ENCODE measurements at regions not wholly inside any gene's neighbourhood (a gene's known extent, or its start where the extent isn't known, plus 50 kb on each side); places are given as distances from the start of the nearest gene placed in this dataset.

DNA sequence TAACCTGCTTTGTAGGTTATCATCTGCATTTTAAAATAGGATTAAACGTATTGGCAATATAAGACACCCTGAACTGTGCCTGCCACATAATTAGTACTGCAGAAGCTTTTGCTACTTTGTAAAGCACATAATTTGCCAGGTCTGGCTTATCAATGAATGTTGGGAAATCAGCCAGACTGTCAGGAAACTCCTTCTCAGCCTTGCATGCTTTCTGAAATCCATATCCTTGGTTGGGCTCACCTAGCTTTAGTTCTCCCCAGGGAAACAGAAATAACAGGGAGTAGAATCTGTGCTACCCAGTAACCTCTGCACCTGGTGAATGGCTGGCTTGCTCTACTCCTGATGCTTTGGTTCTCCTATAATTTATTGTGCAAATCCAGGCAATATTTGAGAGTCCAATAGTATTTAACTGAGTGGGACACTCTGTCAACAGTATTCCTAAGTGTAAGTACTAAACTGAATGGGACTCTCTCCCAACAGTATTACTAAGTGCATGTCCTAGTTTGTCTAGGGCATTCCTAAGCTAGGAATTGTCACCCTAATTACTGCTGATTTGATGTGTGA lies 354.5 kb downstream of the WDR72 start:
- Histone ChIP-seq H3K36me3 (replicated peaks in 1 of 2; ENCODE audit: insufficient read depth in 1 of 2, low read depth in 2 of 2) (no peaks in the 10 kb centered on the region), H3K27me3 (no peaks in the 10 kb centered on the region), H3K27ac (peak overlapping the region in 1 of 4 donors; percentile 16), H3K9me3 (no peaks in the 10 kb centered on the region), H3K4me1 (peaks cover 13% of the 10 kb centered on the region), H3K4me3 (no peak overlapping the region)
- TF ChIP-seq POLR2A (IDR thresholded peaks at IDR 0.05): no peak
- TF ChIP-seq, protein P1, sequence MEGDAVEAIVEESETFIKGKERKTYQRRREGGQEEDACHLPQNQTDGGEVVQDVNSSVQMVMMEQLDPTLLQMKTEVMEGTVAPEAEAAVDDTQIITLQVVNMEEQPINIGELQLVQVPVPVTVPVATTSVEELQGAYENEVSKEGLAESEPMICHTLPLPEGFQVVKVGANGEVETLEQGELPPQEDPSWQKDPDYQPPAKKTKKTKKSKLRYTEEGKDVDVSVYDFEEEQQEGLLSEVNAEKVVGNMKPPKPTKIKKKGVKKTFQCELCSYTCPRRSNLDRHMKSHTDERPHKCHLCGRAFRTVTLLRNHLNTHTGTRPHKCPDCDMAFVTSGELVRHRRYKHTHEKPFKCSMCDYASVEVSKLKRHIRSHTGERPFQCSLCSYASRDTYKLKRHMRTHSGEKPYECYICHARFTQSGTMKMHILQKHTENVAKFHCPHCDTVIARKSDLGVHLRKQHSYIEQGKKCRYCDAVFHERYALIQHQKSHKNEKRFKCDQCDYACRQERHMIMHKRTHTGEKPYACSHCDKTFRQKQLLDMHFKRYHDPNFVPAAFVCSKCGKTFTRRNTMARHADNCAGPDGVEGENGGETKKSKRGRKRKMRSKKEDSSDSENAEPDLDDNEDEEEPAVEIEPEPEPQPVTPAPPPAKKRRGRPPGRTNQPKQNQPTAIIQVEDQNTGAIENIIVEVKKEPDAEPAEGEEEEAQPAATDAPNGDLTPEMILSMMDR (IDR thresholded peaks at IDR 0.05): no peak
- WGBS, 2 donors: 6 to 17% methylated on average over 1 of the region's 1 CpG
- intact Hi-C loops (cut with DNase I): no loop called here
- ATAC-seq (peak; percentile 82), DNase-seq (peak in 3 of 4 donors; percentile 18 to 42 (median 19))

DNA sequence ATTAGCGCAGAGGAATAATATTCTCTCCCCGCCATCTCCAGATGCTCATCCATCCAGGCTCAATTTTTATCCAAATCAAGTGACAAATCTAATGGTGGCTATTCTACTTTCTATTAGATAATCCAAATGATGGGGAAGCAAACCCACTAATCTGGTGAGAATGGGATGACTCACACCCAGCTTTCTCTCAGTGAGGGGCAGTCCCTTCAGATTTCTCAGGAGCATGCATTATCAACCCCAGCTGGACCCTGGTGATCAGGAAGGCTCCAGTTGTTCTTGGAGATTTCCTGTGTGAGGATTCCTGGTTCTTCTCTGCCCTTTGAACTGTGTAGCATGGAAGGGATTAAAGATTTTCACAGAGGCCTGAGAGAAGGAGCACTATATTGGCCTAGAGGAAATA lies 358.0 kb downstream of the WDR72 start:
- 97% methylated on average over 2 of the region's 2 CpGs for WGBS, 2 donors
- no peak for TF ChIP-seq POLR2A (IDR thresholded peaks at IDR 0.05)
- TF ChIP-seq, protein P1 (IDR thresholded peaks at IDR 0.05): no peak
- ATAC-seq: no peak

DNA sequence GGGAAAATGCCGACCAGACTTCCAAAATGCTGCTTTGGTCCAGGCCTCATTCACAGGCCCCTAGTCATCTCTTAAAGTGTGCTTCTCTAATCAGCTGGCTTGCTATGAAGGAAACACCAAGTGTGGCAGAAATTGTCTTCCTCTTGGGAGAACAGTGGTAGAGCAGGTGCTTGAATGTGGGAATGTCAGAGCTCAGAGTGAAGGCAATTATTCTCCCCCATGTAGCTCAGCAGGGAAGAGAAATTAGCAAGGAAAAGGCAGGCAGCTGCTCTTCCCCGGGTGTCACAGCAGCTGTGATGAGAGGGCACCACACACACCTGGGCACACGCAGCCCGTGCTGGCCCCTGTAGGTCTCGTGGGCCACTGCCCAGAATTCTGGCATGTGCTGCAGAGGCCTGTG lies 358.5 kb downstream of the WDR72 start:
- H3K27ac ChIP-seq: no peak overlapping the region
- no peak overlapping the region for H3K4me3 ChIP-seq
- intact Hi-C loops (cut with DNase I): no loop called here
- H3K9me3 ChIP-seq: no peaks in the 10 kb centered on the region
- TF ChIP-seq, protein P1 (IDR thresholded peaks at IDR 0.05): no peak
- no peak for TF ChIP-seq POLR2A (IDR thresholded peaks at IDR 0.05)
- ATAC-seq: no peak
- 87 to 91% methylated on average over 5 of the region's 5 CpGs for WGBS, 2 donors
- DNase-seq: no peak
- H3K4me1 ChIP-seq: peaks cover 13% of the 10 kb centered on the region
- H3K36me3 ChIP-seq (replicated peaks in 1 of 2; ENCODE audit: insufficient read depth in 1 of 2, low read depth in 2 of 2): no peaks in the 10 kb centered on the region
- no peaks in the 10 kb centered on the region for H3K27me3 ChIP-seq

More for the DNA sequence above, 358.0 kb downstream of the WDR72 start:
- Histone ChIP-seq H3K9me3 (no peaks in the 10 kb centered on the region), H3K27ac (no peak overlapping the region), H3K4me3 (no peak overlapping the region), H3K36me3 (replicated peaks in 1 of 2; ENCODE audit: insufficient read depth in 1 of 2, low read depth in 2 of 2) (no peaks in the 10 kb centered on the region), H3K4me1 (peaks cover 13% of the 10 kb centered on the region), H3K27me3 (no peaks in the 10 kb centered on the region)
- DNase-seq: no peak
- intact Hi-C loops (cut with DNase I): no loop called here

DNA sequence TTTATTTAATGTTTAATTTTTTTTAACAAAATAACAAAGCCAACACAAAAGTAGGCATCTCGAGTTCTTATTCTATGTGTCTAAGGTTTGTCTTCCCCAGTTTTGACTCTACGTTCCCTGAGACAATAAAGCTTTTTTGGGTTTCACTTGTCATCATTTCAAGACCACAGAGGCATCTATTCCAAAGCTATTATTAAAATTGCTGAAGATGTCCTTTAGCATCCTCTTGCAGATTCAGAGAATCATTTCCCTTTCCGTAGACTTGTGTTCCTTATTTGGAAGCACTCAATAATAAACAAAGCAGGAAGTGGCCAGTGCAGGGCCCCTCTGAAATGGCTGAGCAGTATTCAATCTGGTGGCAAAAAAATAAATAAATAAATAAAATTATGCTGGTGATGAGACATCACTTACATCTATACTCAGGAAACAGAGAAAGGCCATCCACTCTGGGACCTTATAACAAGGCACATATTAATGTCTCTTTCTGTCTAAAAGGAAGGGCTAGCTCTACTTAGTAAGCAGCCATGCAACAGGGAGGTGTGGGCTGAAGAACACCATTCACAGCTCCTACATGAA lies 362.3 kb downstream of the WDR72 start:
- TF ChIP-seq, protein P1 (IDR thresholded peaks at IDR 0.05): no peak
- no peak for TF ChIP-seq POLR2A (IDR thresholded peaks at IDR 0.05)
- intact Hi-C loops (cut with DNase I): no loop called here
- H3K36me3 ChIP-seq (replicated peaks in 1 of 2; ENCODE audit: insufficient read depth in 1 of 2, low read depth in 2 of 2): no peaks in the 10 kb centered on the region
- H3K4me1 ChIP-seq: no peaks in the 10 kb centered on the region
- 84 to 86% methylated on average over 3 of the region's 3 CpGs for WGBS, 2 donors
- H3K9me3 ChIP-seq: no peaks in the 10 kb centered on the region
- no peak overlapping the region for H3K27ac ChIP-seq
- no peak overlapping the region for H3K4me3 ChIP-seq
- H3K27me3 ChIP-seq: no peaks in the 10 kb centered on the region
- ATAC-seq: no peak
- DNase-seq: no peak

DNA sequence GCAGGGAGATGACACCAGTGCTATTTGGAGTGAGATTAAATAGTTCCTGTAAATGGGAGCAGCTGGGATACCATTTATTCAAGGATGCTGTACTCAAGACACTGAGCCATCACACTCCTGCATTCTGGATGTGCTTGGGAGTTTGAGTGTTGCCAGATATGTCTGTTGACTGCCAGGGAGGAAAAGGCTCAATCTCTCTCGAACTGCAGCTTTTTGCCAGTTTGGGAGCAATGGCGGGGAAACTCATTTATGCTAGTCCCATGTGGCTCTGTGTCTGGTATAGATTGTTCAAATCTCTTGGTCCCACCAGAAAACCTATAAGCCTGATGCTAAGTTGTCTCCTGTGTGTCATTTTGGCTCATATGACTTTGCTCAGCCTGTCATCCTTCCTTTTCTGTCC lies 363.6 kb downstream of the WDR72 start:
- H3K27ac ChIP-seq: no peak overlapping the region
- H3K27me3 ChIP-seq: no peaks in the 10 kb centered on the region
- no peak for ATAC-seq
- DNase-seq: no peak
- no peaks in the 10 kb centered on the region for H3K36me3 ChIP-seq (replicated peaks in 1 of 2; ENCODE audit: insufficient read depth in 1 of 2, low read depth in 2 of 2)
- intact Hi-C loops (cut with DNase I): no loop called here
- H3K4me1 ChIP-seq: no peaks in the 10 kb centered on the region
- TF ChIP-seq POLR2A (IDR thresholded peaks at IDR 0.05): no peak
- TF ChIP-seq, protein P1 (IDR thresholded peaks at IDR 0.05): no peak
- H3K4me3 ChIP-seq: no peak overlapping the region
- WGBS, 2 donors: 96 to 100% methylated on average over 2 of the region's 2 CpGs
- H3K9me3 ChIP-seq: no peaks in the 10 kb centered on the region
